8988T (cell line): ENCODE measurements at regions not wholly inside any gene's neighbourhood (a gene's known extent, or its start where the extent isn't known, plus 50 kb on each side); places are given as distances from the start of the nearest gene placed in this dataset.
"Not testable (repeated sequence)": the region's sequence is repeated elsewhere in the genome, so short reads cannot be mapped to it uniquely, and the experiment has no call there.

Source experiments
- DNase-seq: peaks from one replicate; pipeline ENCODE4 v3.0.0; 2011

GRCh38 chr9:107853461-107853860 is 363.9 kb upstream of the KLF4 start:
- no peak for DNase-seq

GRCh38 chr9:107852891-107853290 is 363.3 kb upstream of the KLF4 start:
- DNase-seq, result no peak

- DNase-seq, result no peak
Observed at GRCh38 chr9:107850653-107851052, 361.1 kb upstream of the KLF4 start.

- DNase-seq, result no peak
Observed at GRCh38 chr9:107847978-107848964, 358.7 kb upstream of the KLF4 start.

GRCh38 chr9:107842530-107842929 is 353.0 kb upstream of the KLF4 start:
- DNase-seq, result no peak

GRCh38 chr9:107841076-107841475 is 351.5 kb upstream of the KLF4 start:
- no peak for DNase-seq

- DNase-seq, result no peak
Observed at GRCh38 chr9:107839371-107839770, 349.8 kb upstream of the KLF4 start.

GRCh38 chr9:107838766-107839165 is 349.2 kb upstream of the KLF4 start:
- no peak for DNase-seq

- no peak for DNase-seq
Observed at GRCh38 chr9:107836300-107836699, 346.7 kb upstream of the KLF4 start.

- no peak for DNase-seq
Observed at GRCh38 chr9:107833295-107833694, 343.7 kb upstream of the KLF4 start.

GRCh38 chr9:107832871-107833270 is 343.3 kb upstream of the KLF4 start:
- no peak for DNase-seq

GRCh38 chr9:107830479-107830878 is 340.9 kb upstream of the KLF4 start:
- no peak for DNase-seq

- no peak for DNase-seq
Observed at GRCh38 chr9:107827884-107828283, 338.3 kb upstream of the KLF4 start.

GRCh38 chr9:107827304-107827703 is 337.7 kb upstream of the KLF4 start:
- no peak for DNase-seq

GRCh38 chr9:107826688-107826983 is 337.1 kb upstream of the KLF4 start:
- DNase-seq, result not testable (repeated sequence)

GRCh38 chr9:107824556-107824955 is 335.0 kb upstream of the KLF4 start:
- no peak for DNase-seq

- DNase-seq, result no peak
Observed at GRCh38 chr9:107819772-107820565, 330.4 kb upstream of the KLF4 start.

- not testable (repeated sequence) for DNase-seq
Observed at GRCh38 chr9:107818503-107818829, 328.9 kb upstream of the KLF4 start.

GRCh38 chr9:107817595-107818502 is 328.3 kb upstream of the KLF4 start:
- not testable (repeated sequence) for DNase-seq

- no peak for DNase-seq
Observed at GRCh38 chr9:107816561-107817021, 327.0 kb upstream of the KLF4 start.

- DNase-seq, result no peak
Observed at GRCh38 chr9:107815782-107816560, 326.4 kb upstream of the KLF4 start.

GRCh38 chr9:107813287-107813686 is 323.7 kb upstream of the KLF4 start:
- no peak for DNase-seq
